HG02852 (cell line): ENCODE measurements at regions not wholly inside any gene's neighbourhood (a gene's known extent, or its start where the extent isn't known, plus 50 kb on each side); places are given as distances from the start of the nearest gene placed in this dataset.
A peak's percentile ranks its signal among the peaks of the same experiment; 100 is the strongest.
"Not testable (repeated sequence)": the region's sequence is repeated elsewhere in the genome, so short reads cannot be mapped to it uniquely, and the experiment has no call there.

Experiments used
- ATAC-seq: cut with Tn5 transposase; IDR thresholded peaks from one replicate; pipeline ENCODE4 v1.9.1; 2021; ENCODE audit warnings: mild to moderate bottlenecking, moderate library complexity; ENCODE audit not compliant: unreplicated experiment

DNA sequence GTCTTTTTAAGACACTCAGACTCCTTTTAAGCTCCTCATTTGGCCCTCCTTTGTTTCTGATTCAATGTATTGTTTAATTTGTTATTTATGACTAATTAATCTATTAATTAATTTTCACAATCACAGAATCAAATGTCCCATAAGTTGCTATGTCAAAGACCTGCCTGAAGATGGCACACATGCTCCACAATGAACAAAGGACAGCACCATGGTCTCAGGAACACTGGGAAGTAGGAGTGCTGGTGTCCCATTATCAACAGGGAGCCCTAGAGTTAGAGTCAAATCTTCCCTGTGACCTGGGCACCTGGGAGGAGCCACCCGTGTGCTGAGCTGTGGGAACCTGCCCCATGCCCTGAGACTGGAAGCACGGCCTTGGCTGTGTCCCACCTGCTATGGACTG is 1164.3 kb downstream of the RPIA start:
- not testable (repeated sequence) for ATAC-seq

DNA sequence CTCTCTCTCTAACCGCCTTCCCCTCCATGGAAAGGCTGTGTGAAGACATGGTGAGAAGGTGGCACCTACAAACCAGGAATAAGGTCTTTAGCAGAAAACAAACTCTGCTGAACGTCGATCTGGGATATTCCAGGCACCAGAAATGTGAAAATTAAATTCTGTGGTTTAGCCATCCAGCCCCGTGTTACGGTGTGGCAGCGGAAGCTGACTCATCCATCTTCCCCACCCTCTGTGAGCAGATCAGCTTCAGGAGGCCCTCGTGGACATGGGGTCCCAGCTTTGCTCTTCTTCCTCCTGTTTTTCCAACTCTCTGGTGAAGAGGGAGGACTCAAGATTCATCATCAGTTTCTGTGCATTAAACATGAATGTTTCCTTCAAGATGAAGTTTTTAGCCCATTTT is 1164.8 kb downstream of the RPIA start:
- ATAC-seq: not testable (repeated sequence)

DNA sequence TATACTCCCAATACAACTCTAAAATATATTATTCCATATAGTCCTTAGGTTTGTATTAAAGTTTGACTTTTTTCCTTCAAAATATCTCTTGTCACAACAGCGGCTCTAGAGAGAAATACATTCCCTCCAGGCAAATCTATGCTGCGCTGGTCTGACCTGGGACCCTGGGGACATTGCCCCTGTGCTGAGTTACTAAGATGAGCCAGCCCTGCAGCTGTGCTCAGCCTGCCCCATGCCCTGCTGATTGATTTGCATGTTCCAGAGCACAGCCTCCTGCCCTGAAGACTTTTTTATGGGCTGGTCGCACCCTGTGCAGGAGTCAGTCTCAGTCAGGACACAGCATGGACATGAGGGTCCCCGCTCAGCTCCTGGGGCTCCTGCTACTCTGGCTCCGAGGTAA is 1170.7 kb downstream of the RPIA start:
- not testable (repeated sequence) for ATAC-seq

DNA sequence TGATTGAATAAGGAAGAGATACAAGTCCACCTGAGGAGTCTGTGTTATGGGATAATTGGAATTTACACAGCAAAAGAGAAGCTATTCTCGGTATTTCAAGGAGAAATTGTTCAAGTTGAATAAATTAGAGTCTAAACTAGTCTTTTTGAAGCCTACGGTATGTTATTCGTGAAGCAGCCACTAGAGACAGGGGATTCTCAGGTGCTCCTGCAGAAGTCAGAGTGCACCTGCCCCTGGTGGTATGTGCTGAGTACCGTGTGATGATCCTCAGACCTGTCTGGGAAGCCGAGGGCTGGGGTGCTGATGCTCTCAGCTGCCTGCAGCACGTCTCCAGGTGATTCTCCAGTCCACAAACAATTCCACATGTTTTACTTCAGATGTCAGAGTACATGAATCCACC is 1171.7 kb downstream of the RPIA start:
- ATAC-seq: not testable (repeated sequence)

DNA sequence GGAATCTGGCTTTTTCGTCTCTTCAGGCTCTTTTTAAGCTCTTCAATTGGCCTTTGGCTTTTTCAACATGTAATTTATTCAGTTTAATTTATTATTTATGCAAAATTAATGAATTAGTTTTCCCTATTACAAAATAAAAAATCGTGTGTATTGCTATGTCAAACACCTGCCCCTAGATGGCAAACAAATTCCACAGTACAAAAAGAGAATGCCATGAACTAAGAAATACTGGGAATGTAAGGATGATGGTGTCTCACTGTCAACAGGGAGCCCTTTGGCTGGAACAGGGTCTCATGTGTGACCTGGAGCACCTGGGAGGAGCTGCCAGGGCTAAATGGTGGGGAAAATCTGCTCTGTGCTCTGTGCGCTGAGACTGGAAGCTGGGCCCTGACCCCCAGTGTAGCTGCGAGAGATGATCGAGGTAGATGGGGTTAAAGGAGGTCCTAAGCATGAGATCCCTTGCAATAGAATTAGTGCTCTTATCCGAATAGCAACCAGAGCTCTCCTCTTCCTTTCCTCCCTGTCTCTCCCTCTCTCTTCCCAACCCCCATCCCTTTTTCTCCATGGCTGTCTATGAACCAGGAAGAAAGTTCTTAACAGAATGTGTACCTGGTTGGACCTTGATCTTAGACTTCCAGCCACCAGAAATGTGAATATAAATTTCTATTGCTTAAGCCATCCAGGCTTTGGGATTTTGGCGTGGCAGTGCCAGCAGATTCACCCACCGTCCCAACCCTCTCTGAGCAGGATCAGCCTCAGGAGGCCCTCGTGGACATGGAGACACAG is 1183.5 kb downstream of the RPIA start:
- ATAC-seq: not testable (repeated sequence)

DNA sequence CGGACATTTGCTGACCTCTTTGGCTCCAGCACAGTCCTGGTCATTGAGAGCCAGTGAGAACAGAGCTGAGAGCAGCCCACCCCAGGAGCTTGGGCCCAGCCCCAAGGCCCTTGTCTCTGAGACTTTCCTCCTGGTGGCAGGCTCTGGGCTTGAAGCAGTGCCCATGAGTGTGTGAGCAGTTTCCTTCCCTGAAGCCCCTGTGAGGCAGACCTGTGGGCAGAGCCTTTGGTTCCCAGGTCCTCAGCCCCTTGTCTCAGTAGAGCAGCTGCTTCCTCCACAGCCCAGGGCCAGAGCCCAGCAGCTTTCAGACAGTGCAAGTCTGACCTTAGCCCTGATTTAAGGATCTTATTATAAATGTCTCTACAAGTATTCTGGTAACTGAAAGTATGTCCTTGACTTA is 1185.0 kb downstream of the RPIA start:
- not testable (repeated sequence) for ATAC-seq

DNA sequence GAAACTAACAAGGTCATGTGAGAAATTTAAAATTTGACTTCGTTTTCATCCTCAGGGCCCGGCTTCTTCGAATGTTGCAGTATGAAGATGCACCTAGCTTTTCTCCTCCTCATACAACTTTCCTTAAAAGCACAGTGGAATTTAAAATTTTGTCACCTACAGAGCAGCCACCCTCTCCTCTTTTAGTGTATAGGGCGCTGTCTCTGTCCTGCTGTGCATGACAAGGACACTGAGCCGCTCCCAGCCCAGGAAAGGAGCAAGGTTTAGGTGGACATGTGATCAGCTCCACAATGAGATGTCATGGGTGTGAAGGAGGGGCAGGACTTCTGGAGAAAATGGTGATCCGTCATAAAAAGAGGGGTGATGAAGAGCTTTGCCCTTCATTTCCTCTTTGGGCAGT is 1185.4 kb downstream of the RPIA start:
- ATAC-seq: not testable (repeated sequence)

DNA sequence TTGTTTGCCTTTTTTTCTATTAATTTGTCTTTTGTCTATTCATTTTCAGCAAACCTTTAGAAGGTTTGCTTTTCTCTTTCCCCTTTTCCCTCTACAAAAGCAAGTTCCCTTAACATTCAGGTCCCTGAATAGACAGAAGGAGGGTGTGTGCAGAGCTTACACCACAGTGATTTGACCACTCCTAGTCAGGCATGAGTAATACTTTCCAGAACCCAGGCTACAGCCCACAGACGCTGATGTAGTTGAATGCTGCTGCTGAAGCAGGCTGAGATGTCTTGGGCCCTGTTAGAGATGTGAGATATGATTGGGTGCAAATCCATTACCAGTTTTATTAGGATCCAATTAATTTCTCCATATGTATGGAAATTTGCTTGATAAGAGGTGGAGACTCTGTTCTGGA is 1191.4 kb downstream of the RPIA start:
- peak; percentile 60 for ATAC-seq

DNA sequence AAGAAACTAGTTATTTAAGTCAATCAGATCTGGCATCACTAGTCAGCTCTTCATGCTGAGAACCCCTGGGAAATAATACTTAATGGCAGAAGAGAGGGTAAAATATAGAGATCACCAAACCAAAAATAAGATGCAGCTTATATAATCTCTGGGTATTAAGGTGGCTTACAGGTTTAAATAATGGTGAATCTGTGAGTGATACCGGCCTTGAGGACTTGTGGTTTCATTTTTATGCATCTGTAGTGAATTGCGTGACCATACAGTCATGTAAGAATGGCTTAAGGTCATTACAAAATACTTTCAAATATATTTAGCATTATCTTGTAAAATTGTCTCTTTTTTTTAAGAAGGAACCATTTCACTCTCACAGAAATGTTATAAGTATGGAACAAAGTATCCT is 1192.2 kb downstream of the RPIA start:
- peak; percentile 42 for ATAC-seq

DNA sequence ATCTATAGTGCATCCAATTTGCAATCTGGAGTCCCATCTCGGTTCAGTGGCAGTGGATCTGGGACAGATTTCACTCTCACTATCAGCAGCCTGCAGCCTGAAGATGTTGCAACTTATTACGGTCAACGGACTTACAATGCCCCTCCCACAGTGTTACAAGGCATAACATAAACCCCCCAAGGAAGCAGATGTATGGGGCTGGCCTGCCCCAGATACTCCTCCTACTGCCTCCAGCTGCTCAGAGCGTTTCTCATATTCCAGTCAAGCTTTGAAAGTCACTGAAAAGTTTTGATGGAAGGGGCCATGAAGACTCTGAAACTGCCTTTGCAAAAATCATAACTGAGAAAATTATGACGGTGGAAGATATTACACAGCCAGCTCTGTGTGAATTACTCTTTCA is 1193.6 kb downstream of the RPIA start:
- ATAC-seq: not testable (repeated sequence)

DNA sequence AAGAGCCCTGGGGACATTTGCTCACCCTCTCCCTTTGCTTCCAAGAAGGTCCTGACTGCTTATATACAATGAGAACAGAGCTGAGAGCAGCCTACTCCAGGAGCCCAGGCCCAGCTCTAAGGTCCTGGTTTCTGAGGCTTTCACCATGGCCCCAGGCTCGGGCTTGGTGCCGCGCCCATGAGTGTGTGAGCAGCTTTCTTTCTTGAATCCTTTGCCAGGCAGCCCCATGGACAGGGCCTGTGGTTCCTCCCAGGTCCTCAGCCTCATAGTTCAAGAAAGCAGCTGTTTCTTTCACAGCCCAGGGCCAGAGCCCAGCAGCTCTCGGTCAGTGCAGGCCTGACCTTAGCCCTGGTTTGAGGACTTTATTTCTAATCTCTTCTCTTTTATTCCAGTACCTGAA is 1197.2 kb downstream of the RPIA start:
- not testable (repeated sequence) for ATAC-seq

DNA sequence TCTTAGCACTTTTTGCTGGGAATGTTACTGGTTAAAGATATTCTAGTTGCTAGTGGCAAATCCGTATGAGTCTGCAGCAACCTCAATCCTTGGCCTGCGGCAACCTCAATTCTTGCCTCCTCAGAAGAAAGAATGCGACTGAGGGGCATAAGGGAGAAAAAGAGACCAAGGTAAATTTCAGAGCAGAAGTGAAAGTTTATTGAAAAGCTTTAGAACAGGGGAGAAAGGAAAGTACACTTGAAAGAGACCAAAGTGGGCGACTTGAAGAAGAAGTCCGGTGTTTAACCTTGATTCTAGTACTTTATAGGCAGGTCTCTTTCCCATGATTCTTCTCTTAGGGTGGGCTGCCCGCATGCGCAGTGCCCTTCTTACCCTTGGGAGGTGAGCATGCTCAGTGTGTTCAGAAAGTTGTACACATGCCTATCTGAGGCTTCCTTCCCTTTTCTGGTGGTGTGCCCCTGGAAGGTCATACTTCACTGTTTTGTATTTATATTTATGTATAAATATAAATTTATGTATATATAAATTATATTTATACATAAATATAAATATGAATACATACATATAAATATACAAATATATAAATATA is 1198.8 kb downstream of the RPIA start:
- ATAC-seq: not testable (repeated sequence)

DNA sequence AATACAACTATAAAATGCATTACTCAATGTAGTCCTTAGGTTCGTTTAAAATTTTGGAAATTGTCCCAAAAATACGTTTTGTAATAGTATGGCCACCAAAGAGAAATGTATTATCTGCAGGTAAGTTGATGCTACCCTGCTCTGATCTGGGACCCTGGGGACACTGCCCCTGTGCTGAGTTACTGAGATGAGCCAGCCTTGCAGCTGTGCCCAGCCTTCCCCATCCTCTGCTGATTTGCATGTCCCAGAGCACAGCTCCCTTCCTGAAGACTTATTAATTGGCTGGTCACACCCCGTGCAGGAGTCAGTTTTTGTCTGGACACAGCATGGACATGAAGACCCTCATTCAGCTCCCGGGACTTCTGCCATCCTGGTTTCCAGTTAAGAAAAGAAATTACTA is 1203.5 kb downstream of the RPIA start:
- ATAC-seq: not testable (repeated sequence)

DNA sequence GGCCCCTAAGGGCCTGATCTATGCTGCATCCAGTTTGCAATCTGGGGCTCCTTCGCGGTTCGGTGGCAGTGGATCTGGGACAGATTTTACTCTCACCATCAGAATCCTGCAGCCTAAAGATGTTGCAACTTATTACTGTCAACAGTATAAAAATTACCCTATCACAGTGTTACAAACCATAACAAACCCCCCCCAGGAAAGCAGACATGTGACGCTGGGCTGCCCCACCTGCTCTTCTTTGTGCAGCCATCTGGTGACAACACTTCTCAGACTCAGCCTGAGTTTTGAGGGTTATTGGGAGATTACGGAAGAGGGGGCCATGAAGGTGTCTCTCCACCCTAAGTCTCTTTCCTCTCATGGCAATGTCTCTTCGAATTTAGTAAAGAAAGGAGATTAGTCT is 1204.2 kb downstream of the RPIA start:
- ATAC-seq: not testable (repeated sequence)

DNA sequence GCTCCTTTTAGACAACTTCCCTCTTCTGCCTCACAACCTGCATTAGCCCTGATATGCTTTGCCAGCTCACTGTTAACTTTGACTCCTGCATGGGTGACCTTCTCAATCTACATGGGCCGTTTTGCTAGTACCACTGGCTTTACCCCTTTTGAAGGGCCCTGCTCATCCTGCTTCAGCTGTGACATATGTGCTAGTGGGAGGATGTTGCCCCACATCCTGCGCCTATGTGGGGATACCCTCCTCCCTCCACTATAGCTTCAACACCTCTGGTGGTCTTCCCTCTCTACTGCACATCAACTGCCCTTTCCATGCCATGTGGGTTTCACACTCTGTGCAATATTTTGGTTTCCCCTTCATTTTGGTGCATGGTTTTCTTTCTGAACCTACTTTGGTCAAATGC is 1235.5 kb downstream of the RPIA start:
- not testable (repeated sequence) for ATAC-seq

DNA sequence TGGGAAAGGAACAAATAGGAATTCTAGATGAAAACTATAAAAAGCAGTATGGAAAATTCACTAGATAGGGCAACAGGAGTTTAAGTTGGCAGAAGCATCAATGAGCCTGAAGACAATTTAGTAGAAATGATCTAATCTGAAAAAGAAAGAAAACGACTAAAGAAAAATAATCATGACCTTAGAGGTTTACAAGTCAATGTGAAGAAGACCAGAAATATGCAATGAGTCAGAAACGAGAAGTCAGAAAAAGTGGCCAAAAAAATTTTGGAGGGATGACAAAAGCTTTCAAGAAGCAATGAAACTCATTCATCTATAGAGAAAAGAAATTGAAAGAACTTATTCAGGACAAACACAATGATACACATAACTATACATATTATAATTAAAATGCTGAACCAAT is 1244.0 kb downstream of the RPIA start:
- ATAC-seq: not testable (repeated sequence)

DNA sequence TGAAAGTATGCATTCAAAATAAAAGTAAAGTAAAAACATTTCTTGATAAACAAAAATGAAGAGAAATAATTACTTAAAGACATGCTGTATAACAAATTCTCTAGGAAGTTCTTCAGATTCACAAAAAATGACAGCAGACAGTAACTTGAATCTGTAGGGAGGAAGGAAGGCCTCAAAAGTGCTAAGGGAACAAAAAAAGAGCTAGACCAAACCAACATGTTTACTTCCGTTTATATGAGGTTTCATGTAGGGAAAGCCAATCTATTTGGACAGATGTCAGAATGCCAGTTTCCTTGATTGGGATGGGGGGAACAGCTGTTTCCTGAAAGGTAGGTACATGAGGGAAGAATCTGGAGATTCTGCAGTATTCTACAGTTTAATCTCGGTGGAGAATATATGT is 1244.5 kb downstream of the RPIA start:
- ATAC-seq: not testable (repeated sequence)

DNA sequence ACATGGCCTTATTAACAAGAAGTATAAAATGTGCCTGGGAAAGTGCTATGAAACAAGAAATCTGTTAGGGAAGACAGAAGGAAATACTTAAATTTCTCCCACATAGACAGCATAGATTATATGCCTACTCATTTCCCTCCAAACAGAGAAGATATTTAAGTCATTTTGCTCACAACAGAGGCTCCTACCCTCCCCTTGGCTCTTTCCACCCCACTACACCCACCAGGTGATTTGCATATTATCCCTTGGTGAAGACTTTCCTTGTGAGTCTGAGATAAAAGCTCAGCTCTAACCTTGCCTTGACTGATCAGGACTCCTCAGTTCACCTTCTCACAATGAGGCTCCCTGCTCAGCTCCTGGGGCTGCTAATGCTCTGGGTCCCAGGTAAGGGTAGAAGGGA is 1245.1 kb downstream of the RPIA start:
- ATAC-seq: peak; percentile 57

DNA sequence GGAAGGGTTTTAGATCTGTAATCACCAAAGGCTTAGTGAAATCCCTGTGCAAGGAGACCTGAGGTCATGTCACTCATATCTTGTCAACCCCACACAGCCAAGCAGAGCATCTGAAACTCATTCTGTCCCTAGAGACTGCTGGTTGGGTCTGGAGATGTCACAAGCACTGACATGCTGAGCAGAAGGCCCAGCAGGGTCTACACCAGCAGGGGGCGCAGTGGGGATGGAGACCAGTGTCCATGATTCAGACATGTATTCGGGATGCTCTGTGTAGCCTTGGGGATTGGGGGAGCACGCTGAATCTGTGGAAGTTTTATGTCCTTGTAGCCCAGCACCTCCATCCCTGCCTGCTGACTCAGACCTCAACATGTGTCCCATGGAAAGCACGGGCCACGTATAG is 1247.3 kb downstream of the RPIA start:
- peak; percentile 89 for ATAC-seq

DNA sequence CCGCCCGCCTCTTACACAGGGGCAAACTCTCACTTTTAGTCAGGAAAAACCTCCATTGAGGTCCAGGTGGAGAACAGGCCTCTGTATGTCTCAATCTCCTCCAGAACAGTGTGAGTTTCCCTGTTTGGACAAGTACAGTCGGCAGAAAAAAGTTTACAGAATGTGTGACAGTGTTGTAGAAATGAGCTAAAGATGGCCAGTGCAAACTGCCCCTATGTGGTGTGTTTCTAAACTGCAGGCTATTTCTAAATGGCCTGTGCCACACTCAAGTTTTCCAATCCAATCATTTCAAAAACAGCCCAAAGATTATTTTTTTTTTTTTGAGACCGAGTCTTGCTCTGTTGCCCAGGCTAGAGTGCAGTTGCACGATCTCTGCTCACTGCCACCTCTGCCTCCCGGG is 1252.8 kb downstream of the RPIA start:
- ATAC-seq: not testable (repeated sequence)

DNA sequence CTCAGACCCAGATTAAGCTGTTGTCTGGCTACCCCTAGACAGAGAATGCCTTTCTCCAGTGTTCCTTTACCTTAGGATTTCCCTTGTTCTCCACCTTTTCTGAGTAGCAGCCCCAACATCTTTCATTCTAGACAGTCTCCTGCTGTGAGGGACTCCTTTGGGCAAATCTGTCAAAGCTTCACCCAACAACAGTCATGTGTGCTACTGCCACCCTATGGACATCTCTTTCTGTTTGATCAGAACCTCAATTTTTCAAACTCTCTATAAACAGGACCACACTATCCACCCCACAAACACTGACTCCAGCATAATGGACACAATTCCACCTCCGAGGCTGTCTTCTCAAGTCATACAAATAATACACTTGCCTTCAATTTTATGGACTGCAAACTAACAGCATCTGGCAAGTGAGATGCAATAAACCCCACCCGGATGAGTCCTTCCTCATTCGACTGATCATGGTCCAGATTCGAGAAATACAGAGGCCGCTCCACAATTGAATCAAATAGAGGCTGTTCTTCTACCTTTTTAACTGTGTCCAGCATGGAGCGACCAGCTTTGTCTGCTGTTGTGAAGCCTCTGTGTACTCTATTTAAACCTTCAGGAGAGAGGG is 1253.6 kb downstream of the RPIA start:
- not testable (repeated sequence) for ATAC-seq

DNA sequence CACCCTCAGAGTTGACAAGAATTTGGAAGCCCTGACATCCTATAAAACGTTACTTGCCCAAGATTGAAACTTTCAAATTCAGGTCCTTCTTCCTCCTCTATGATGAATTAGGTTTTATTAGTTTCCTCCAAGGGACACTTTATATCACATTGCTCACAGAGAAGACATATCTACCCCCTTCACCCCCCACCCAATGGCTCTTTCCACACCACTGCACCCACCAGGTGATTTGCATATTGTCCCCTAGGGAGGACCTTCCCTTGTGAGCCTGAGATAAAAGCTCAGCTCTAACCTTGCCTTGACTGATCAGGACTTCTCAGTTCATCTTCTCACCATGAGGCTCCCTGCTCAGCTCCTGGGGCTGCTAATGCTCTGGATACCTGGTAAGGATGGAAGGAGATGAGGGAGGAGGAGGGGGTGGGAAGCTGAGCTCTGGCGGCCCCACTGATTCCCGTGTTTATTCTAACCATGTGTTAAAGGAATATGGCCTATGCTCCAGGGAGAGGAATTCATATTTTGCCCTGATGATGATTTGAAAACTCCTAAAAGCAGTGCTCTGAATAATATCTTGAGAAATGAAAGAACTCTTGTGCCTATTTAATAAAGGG is 1255.8 kb downstream of the RPIA start:
- ATAC-seq: not testable (repeated sequence)
